ENCODE measurements at regions not wholly inside any gene's neighbourhood (a gene's known extent, or its start where the extent isn't known, plus 50 kb on each side); places are given as distances from the start of the nearest gene placed in this dataset.
"Not testable (repeated sequence)": the region's sequence is repeated elsewhere in the genome, so short reads cannot be mapped to it uniquely, and the experiment has no call there.

GRCh38 chr1:219075121-219075879 lies 98.4 kb upstream of the LYPLAL1 start:
- BruUV-seq (replicated peaks) = no TSS peak
- Histone ChIP-seq H3K9me2 (ENCODE audit: insufficient read depth, low read length) (no peaks in the 10 kb centered on the region), H3K4me3 (ENCODE audit: low read depth, low read length, poor library complexity, severe bottlenecking) (no peak overlapping the region), H4K20me1 (ENCODE audit: insufficient read depth, low read length) (no peaks in the 10 kb centered on the region), H2AFZ (ENCODE audit: low read length) (no peak overlapping the region), H3K36me3 (ENCODE audit: insufficient read depth, low read length) (no peaks in the 10 kb centered on the region), H3K4me1 (ENCODE audit: insufficient read depth, low read length, poor library complexity, severe bottlenecking) (no peaks in the 10 kb centered on the region), H3K9me3 (ENCODE audit: low read length) (no peaks in the 10 kb centered on the region), H3K27ac (ENCODE audit: low read depth, low read length, poor library complexity, severe bottlenecking) (no peak overlapping the region), H3K4me2 (ENCODE audit: low read length) (no peak overlapping the region), H3K79me2 (ENCODE audit: insufficient read depth, low read depth, low read length) (no peaks in the 10 kb centered on the region)
- ChIA-PET CTCF (ENCODE audit: unreplicated experiment) (no interaction called here), POLR2A (no interaction called here)
- TF ChIP-seq CTCF (conservative IDR thresholded peaks at IDR 0.05; ENCODE audit: low read length) = no peak
- DNase-seq (ENCODE audit: low spot score) = no peak
- intact Hi-C loops (cut with micrococcal nuclease; ENCODE audit: unreplicated experiment) = no loop called here

GRCh38 chr1:219076326-219076937 lies 97.2 kb upstream of the LYPLAL1 start:
- Histone ChIP-seq H2AFZ (ENCODE audit: low read length) (no peak overlapping the region), H3K4me3 (ENCODE audit: low read depth, low read length, poor library complexity, severe bottlenecking) (no peak overlapping the region), H3K79me2 (ENCODE audit: insufficient read depth, low read depth, low read length) (no peaks in the 10 kb centered on the region), H3K9me2 (ENCODE audit: insufficient read depth, low read length) (no peaks in the 10 kb centered on the region), H4K20me1 (ENCODE audit: insufficient read depth, low read length) (no peaks in the 10 kb centered on the region), H3K27ac (ENCODE audit: low read depth, low read length, poor library complexity, severe bottlenecking) (no peak overlapping the region), H3K9me3 (ENCODE audit: low read length) (no peaks in the 10 kb centered on the region), H3K4me2 (ENCODE audit: low read length) (no peak overlapping the region), H3K36me3 (ENCODE audit: insufficient read depth, low read length) (no peaks in the 10 kb centered on the region), H3K4me1 (ENCODE audit: insufficient read depth, low read length, poor library complexity, severe bottlenecking) (no peaks in the 10 kb centered on the region)
- POLR2A ChIA-PET = interaction anchor here (1.3 kb wide), 1 partner anchor 14 kb away, joined by 11 read pairs; no protein-coding TSS in a partner anchor
- BruUV-seq (replicated peaks) = no TSS peak
- CTCF ChIA-PET (ENCODE audit: unreplicated experiment) = no interaction called here
- intact Hi-C loops (cut with micrococcal nuclease; ENCODE audit: unreplicated experiment) = no loop called here
- DNase-seq (ENCODE audit: low spot score) = no peak
- TF ChIP-seq EZH2phosphoT487 (IDR thresholded peaks at IDR 0.05; ENCODE audit: borderline replicate concordance, low read depth, low read length) (no peak), CTCF (conservative IDR thresholded peaks at IDR 0.05; ENCODE audit: low read length) (no peak)

GRCh38 chr1:219077767-219078166 lies 95.9 kb upstream of the LYPLAL1 start:
- POLR2A ChIA-PET = interaction anchor here (0.6 to 1.3 kb wide), 2 partner anchors 12 to 329 kb away, joined by 3 to 11 read pairs; no protein-coding TSS in a partner anchor
- CTCF ChIA-PET (ENCODE audit: unreplicated experiment); H3K79me2 ChIP-seq (ENCODE audit: insufficient read depth, low read depth, low read length); H3K4me2 ChIP-seq (ENCODE audit: low read length); H3K36me3 ChIP-seq (ENCODE audit: insufficient read depth, low read length); intact Hi-C loops (cut with micrococcal nuclease; ENCODE audit: unreplicated experiment); H3K9me2 ChIP-seq (ENCODE audit: insufficient read depth, low read length); DNase-seq (ENCODE audit: low spot score); H3K4me3 ChIP-seq (ENCODE audit: low read depth, low read length, poor library complexity, severe bottlenecking); H2AFZ ChIP-seq (ENCODE audit: low read length); H3K27ac ChIP-seq (ENCODE audit: low read depth, low read length, poor library complexity, severe bottlenecking); H4K20me1 ChIP-seq (ENCODE audit: insufficient read depth, low read length); H3K9me3 ChIP-seq (ENCODE audit: low read length); H3K4me1 ChIP-seq (ENCODE audit: insufficient read depth, low read length, poor library complexity, severe bottlenecking); BruUV-seq (replicated peaks): not testable (repeated sequence)

Data from OCI-LY7 (cell line).